ENCODE measurements at regions not wholly inside any gene's neighbourhood (a gene's known extent, or its start where the extent isn't known, plus 50 kb on each side); places are given as distances from the start of the nearest gene placed in this dataset.
"Not testable (repeated sequence)": the region's sequence is repeated elsewhere in the genome, so short reads cannot be mapped to it uniquely, and the experiment has no call there.

- Histone ChIP-seq H3K4me1 (no peaks in the 10 kb centered on the region), H3K4me3 (no peak overlapping the region), H3K9me3 (no peaks in the 10 kb centered on the region), H3K36me3 (no peaks in the 10 kb centered on the region), H3K27me3 (no peaks in the 10 kb centered on the region), H3K27ac (no peak overlapping the region)
- no peak for DNase-seq
- no peak for TF ChIP-seq CTCF (IDR thresholded peaks at IDR 0.05)
- intact Hi-C loops (cut with DNase I; ENCODE audit: low total_unique reads), result no loop called here
Observed at GRCh38 chr9:2545881-2546490, 75.6 kb upstream of the VLDLR start.

GRCh38 chr9:2555899-2556600, 65.5 kb upstream of the VLDLR start:
- DNase-seq; H3K4me3 ChIP-seq; H3K27me3 ChIP-seq; intact Hi-C loops (cut with DNase I; ENCODE audit: low total_unique reads); H3K36me3 ChIP-seq; H3K9me3 ChIP-seq; H3K27ac ChIP-seq: not testable (repeated sequence)
- peaks cover 0 to 26% (median 16%) of the 10 kb centered on the region in 4 donors for H3K4me1 ChIP-seq

GRCh38 chr9:2557693-2558092, 63.9 kb upstream of the VLDLR start:
- no peaks in the 10 kb centered on the region for H3K9me3 ChIP-seq
- H3K36me3 ChIP-seq, result no peaks in the 10 kb centered on the region
- no peak overlapping the region for H3K27ac ChIP-seq
- no peak overlapping the region for H3K4me3 ChIP-seq
- TF ChIP-seq CTCF (IDR thresholded peaks at IDR 0.05), result no peak
- DNase-seq, result no peak
- no peaks in the 10 kb centered on the region for H3K27me3 ChIP-seq
- H3K4me1 ChIP-seq, result peaks cover 0 to 26% (median 16%) of the 10 kb centered on the region in 4 donors
- intact Hi-C loops (cut with DNase I; ENCODE audit: low total_unique reads), result no loop called here

- Histone ChIP-seq H3K4me3 (no peak overlapping the region), H3K36me3 (no peaks in the 10 kb centered on the region), H3K4me1 (peaks cover 0 to 26% (median 16%) of the 10 kb centered on the region in 4 donors), H3K27ac (peak overlapping the region; percentile 58 to 76), H3K9me3 (no peaks in the 10 kb centered on the region), H3K27me3 (no peaks in the 10 kb centered on the region)
- intact Hi-C loops (cut with DNase I; ENCODE audit: low total_unique reads), result no loop called here
- TF ChIP-seq CTCF (IDR thresholded peaks at IDR 0.05), result peak in 1 of 2 experiments; percentile 11
- DNase-seq, result peak; percentile 83 to 88
Observed at GRCh38 chr9:2559192-2560152, 62.1 kb upstream of the VLDLR start.

GRCh38 chr9:2560180-2560579, 61.4 kb upstream of the VLDLR start:
- H3K27ac ChIP-seq, result peak overlapping the region; percentile 58 to 76
- no peak for TF ChIP-seq CTCF (IDR thresholded peaks at IDR 0.05)
- intact Hi-C loops (cut with DNase I; ENCODE audit: low total_unique reads), result no loop called here
- no peaks in the 10 kb centered on the region for H3K27me3 ChIP-seq
- no peaks in the 10 kb centered on the region for H3K36me3 ChIP-seq
- no peak overlapping the region for H3K4me3 ChIP-seq
- no peak for DNase-seq
- no peaks in the 10 kb centered on the region for H3K9me3 ChIP-seq
- peaks cover 0 to 33% (median 16%) of the 10 kb centered on the region in 4 donors for H3K4me1 ChIP-seq
